ENCODE measurements at regions not wholly inside any gene's neighbourhood (a gene's known extent, or its start where the extent isn't known, plus 50 kb on each side); places are given as distances from the start of the nearest gene placed in this dataset.

GRCh38 chr9:18350036-18350435, 123.9 kb upstream of the ADAMTSL1 start:
- Histone ChIP-seq H3K4me1 (peaks cover 19% of the 10 kb centered on the region), H3K4me2 (no peak overlapping the region), H3K27ac (no peak overlapping the region), H3K4me3 (no peak overlapping the region), H3K9me3 (no peaks in the 10 kb centered on the region)
- TF ChIP-seq PHF8 (IDR thresholded peaks at IDR 0.05; ENCODE audit: borderline replicate concordance, low read depth), result no peak
- TF ChIP-seq CBX2 (IDR thresholded peaks at IDR 0.05; ENCODE audit: borderline replicate concordance, low read depth), result no peak
- no peak for TF ChIP-seq RFX5 (IDR thresholded peaks at IDR 0.05)
- no peak for TF ChIP-seq FOSL2 (IDR thresholded peaks at IDR 0.05)
- no peak for TF ChIP-seq FOSL2 (CRISPR knock-in tag; IDR thresholded peaks at IDR 0.05)
- no peak for TF ChIP-seq CHD2 (IDR thresholded peaks at IDR 0.05; ENCODE audit: low read length, partially characterized antibody)
- no peak for TF ChIP-seq ZNF302 (CRISPR knock-in tag; IDR thresholded peaks at IDR 0.05)
- FAIRE-seq (no peak), ATAC-seq (no peak), DNase-seq (ENCODE audit: low read depth in 1 of 2, low spot score in 1 of 2) (no peak)
- ChIA-PET CTCF (no interaction called here), POLR2A (no interaction called here)
- 52% methylated on average over 3 of the region's 3 CpGs for WGBS (ENCODE audit: missing lambda C conversion rate)

- Histone ChIP-seq H3K4me1 (peaks cover 19% of the 10 kb centered on the region), H3K9me3 (no peaks in the 10 kb centered on the region), H3K4me2 (peak overlapping the region; percentile 11; the same call in 1 of the 3 replicates), H3K4me3 (no peak overlapping the region), H3K27ac (no peak overlapping the region)
- WGBS (ENCODE audit: missing lambda C conversion rate), result 26% methylated on average over 4 of the region's 4 CpGs
- no peak for ATAC-seq
- ChIA-PET POLR2A (no interaction called here), CTCF (interaction anchor here (1.1 kb wide), 1 partner anchor 96 kb away, joined by 4 read pairs; no protein-coding TSS in a partner anchor)
- no peak for DNase-seq (ENCODE audit: low read depth in 1 of 2, low spot score in 1 of 2)
- TF ChIP-seq SREBF2 (IDR thresholded peaks at IDR 0.05) (no peak), HOXB5 (CRISPR knock-in tag; IDR thresholded peaks at IDR 0.05) (no peak), CHD4 (IDR thresholded peaks at IDR 0.05; ENCODE audit: borderline replicate concordance) (no peak), SMC3 (IDR thresholded peaks at IDR 0.05) (no peak), ELK1 (IDR thresholded peaks at IDR 0.05; ENCODE audit: low read depth, low read length) (no peak), RFX5 (IDR thresholded peaks at IDR 0.05) (no peak), NFE2L2 (conservative IDR thresholded peaks at IDR 0.05; ENCODE audit: low read length) (no peak), ZNF302 (CRISPR knock-in tag; IDR thresholded peaks at IDR 0.05) (no peak), CBX8 (IDR thresholded peaks at IDR 0.05) (no peak), PHF8 (IDR thresholded peaks at IDR 0.05; ENCODE audit: borderline replicate concordance, low read depth) (no peak), MAFK (IDR thresholded peaks at IDR 0.05; ENCODE audit: partially characterized antibody) (no peak), RCOR1 (IDR thresholded peaks at IDR 0.05; ENCODE audit: low read depth, low read length) (no peak), ZSCAN20 (CRISPR knock-in tag; IDR thresholded peaks at IDR 0.05) (no peak), HES2 (IDR thresholded peaks at IDR 0.05) (no peak), RARB (CRISPR knock-in tag; IDR thresholded peaks at IDR 0.05) (no peak)
- FAIRE-seq, result no peak
These were observed 122.9 kb upstream of the ADAMTSL1 start for GRCh38 chr9:18350995-18351595.

GRCh38 chr9:18352711-18353110, 121.2 kb upstream of the ADAMTSL1 start:
- CTCF ChIA-PET, result no interaction called here
- DNase-seq (ENCODE audit: low read depth in 1 of 2, low spot score in 1 of 2), result peak in 1 of 2 experiments; percentile 9
- no peak overlapping the region for H3K27ac ChIP-seq
- peak overlapping the region; percentile 15; the same call in 1 of the 3 replicates for H3K4me2 ChIP-seq
- no peak overlapping the region for H3K4me3 ChIP-seq
- POLR2A ChIA-PET, result no interaction called here
- no peak for FAIRE-seq
- ATAC-seq, result no peak; a peak in 2 of 6 replicates
- 10% methylated on average over 3 of the region's 3 CpGs for WGBS (ENCODE audit: missing lambda C conversion rate)
- H3K9me3 ChIP-seq, result no peaks in the 10 kb centered on the region
- TF ChIP-seq REST (IDR thresholded peaks at IDR 0.05) (no peak), CEBPB (IDR thresholded peaks at IDR 0.05) (0 out of 4 replicates have a peak, but pooled peaks of 1 of the 2 experiments have one; percentile 12)
- peaks cover 19% of the 10 kb centered on the region for H3K4me1 ChIP-seq

Measured in A549 (cell line).